Mesendoderm (in vitro differentiated cells): ENCODE measurements at regions not wholly inside any gene's neighbourhood (a gene's known extent, or its start where the extent isn't known, plus 50 kb on each side); places are given as distances from the start of the nearest gene placed in this dataset.

Source experiments
- DNase-seq: peaks from one replicate; pipeline ENCODE4 v3.0.0; 2013
- H2AK5ac ChIP-seq: 2 replicates; pipeline ENCODE4 v1.6.1; 2013; ENCODE audit warnings: low read length, inconsistent platforms
- H2BK120ac ChIP-seq: 2 replicates; pipeline ENCODE4 v1.6.1; 2013; ENCODE audit warnings: low read depth, mild to moderate bottlenecking, low read length, moderate library complexity, mixed read lengths
- H2BK15ac ChIP-seq: replicated peaks from 2 replicates; pipeline ENCODE4 v1.6.1; 2013; ENCODE audit warnings: low read depth, mild to moderate bottlenecking, moderate library complexity
- H2BK5ac ChIP-seq: 2 replicates; pipeline ENCODE4 v1.6.1; 2013; ENCODE audit warnings: low read length, inconsistent platforms
- H3K18ac ChIP-seq: 2 replicates; pipeline ENCODE4 v1.6.1; 2013; ENCODE audit warnings: mild to moderate bottlenecking, low read length, mixed read lengths
- H3K23ac ChIP-seq: one replicate; pipeline ENCODE4 v1.6.1; 2013; ENCODE audit warnings: low read length
- H3K27ac ChIP-seq: 2 replicates; pipeline ENCODE4 v1.5.1; 2013; ENCODE audit warnings: low read depth, mild to moderate bottlenecking, inconsistent platforms, low read length, moderate library complexity
- H3K27me3 ChIP-seq: 2 replicates; pipeline ENCODE4 v1.6.1; 2013; ENCODE audit warnings: low read length, control low read depth, mild to moderate bottlenecking, inconsistent platforms; ENCODE audit not compliant: insufficient read depth, poor library complexity
- H3K36me3 ChIP-seq: 2 replicates; pipeline ENCODE4 v1.6.1; 2013; ENCODE audit warnings: low read length, inconsistent platforms; ENCODE audit not compliant: control insufficient read depth, insufficient read depth
- H3K4ac ChIP-seq: one replicate; pipeline ENCODE4 v1.6.1; 2013; ENCODE audit warnings: low read depth, mild to moderate bottlenecking, low read length, moderate library complexity
- H3K4me1 ChIP-seq: 2 replicates; pipeline ENCODE4 v1.6.1; 2013; ENCODE audit warnings: low read depth, low read length, inconsistent platforms; ENCODE audit not compliant: control insufficient read depth
- H3K4me2 ChIP-seq: 2 replicates; pipeline ENCODE4 v1.6.1; 2013; ENCODE audit warnings: low read length
- H3K4me3 ChIP-seq: 2 replicates; pipeline ENCODE4 v1.5.1; 2013; ENCODE audit warnings: mild to moderate bottlenecking, low read length
- H3K56ac ChIP-seq: one replicate; pipeline ENCODE4 v1.6.1; 2013; ENCODE audit warnings: low read length
- H3K79me1 ChIP-seq: 2 replicates; pipeline ENCODE4 v1.6.1; 2013; ENCODE audit warnings: low read length, inconsistent platforms
- H3K79me2 ChIP-seq: 2 replicates; pipeline ENCODE4 v1.6.1; 2013; ENCODE audit warnings: mild to moderate bottlenecking, low read length; ENCODE audit not compliant: control insufficient read depth, insufficient read depth
- H3K9ac ChIP-seq: 2 replicates; pipeline ENCODE4 v1.6.1; 2013; ENCODE audit warnings: low read length, inconsistent platforms
- H4K5ac ChIP-seq: one replicate; pipeline ENCODE4 v1.6.1; 2013; ENCODE audit warnings: low read length
- H4K8ac ChIP-seq: one replicate; pipeline ENCODE4 v1.6.1; 2013; ENCODE audit warnings: low read depth, mild to moderate bottlenecking, control low read depth, low read length, moderate library complexity
- WGBS: extraction: QIAGEN DNeasy Blood & Tissue Kit; methylation state at CpG from one replicate; pipeline ENCODE4 v1.1.7; 2013; ENCODE audit warnings: low lambda C conversion rate, missing lambda C conversion rate; ENCODE audit not compliant: insufficient coverage; ENCODE audit errors: extremely low coverage; 5-methylcytosine and 5-hydroxymethylcytosine counted together

- Histone ChIP-seq H3K4me2 (no peak overlapping the region), H3K9ac (no peak overlapping the region), H3K23ac (no peak overlapping the region), H3K79me1 (no peaks in the 10 kb centered on the region), H3K4me1 (peaks cover 3% of the 10 kb centered on the region), H3K36me3 (no peaks in the 10 kb centered on the region), H2BK120ac (no peak overlapping the region), H4K5ac (no peak overlapping the region), H3K4ac (no peak overlapping the region), H3K4me3 (no peak overlapping the region), H3K56ac (no peak overlapping the region), H4K8ac (no peak overlapping the region), H2BK15ac (no peak overlapping the region), H3K18ac (no peak overlapping the region), H3K27me3 (no peaks in the 10 kb centered on the region), H2BK5ac (no peak overlapping the region), H3K79me2 (no peaks in the 10 kb centered on the region), H2AK5ac (no peak overlapping the region), H3K27ac (no peak overlapping the region)
- no peak for DNase-seq
- WGBS = no CpG with 5 or more reads among the region's 11 CpGs
Observed at GRCh38 chr17:79534111-79534510, 76.7 kb downstream of the RBFOX3 start.

DNA sequence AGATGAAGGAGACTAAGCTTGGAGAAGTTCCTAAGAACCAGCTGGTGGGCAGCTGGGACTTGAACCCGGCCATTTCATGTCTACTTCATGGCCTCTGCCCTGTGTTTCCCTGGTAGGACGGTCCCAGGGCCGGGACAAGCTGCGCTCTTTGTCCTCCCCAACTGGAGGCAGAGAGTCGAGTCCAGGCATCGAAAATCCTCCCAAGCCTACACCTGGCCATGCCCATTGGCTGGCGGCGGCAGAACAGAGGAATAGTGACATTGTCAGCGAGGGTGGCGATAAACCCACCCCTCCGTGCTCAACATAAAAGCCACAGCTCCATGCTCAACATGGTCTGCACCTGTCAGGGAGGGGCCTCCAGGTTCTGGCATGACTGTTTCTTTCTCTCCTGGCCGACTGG, 77.7 kb downstream of the RBFOX3 start:
- no CpG with 5 or more reads among the region's 12 CpGs for WGBS
- no peak overlapping the region for H2AK5ac ChIP-seq
- no peak overlapping the region for H3K9ac ChIP-seq
- no peak overlapping the region for H3K23ac ChIP-seq
- no peak overlapping the region for H3K4ac ChIP-seq
- peaks cover 6% of the 10 kb centered on the region for H3K4me1 ChIP-seq
- H3K27ac ChIP-seq = no peak overlapping the region
- H3K27me3 ChIP-seq = no peaks in the 10 kb centered on the region
- no peaks in the 10 kb centered on the region for H3K36me3 ChIP-seq
- H4K8ac ChIP-seq = no peak overlapping the region
- H3K79me2 ChIP-seq = no peaks in the 10 kb centered on the region
- no peak overlapping the region for H4K5ac ChIP-seq
- H2BK15ac ChIP-seq = no peak overlapping the region
- no peak for DNase-seq
- H2BK120ac ChIP-seq = no peak overlapping the region
- H2BK5ac ChIP-seq = no peak overlapping the region
- H3K56ac ChIP-seq = no peak overlapping the region
- H3K4me3 ChIP-seq = no peak overlapping the region
- no peaks in the 10 kb centered on the region for H3K79me1 ChIP-seq
- no peak overlapping the region for H3K4me2 ChIP-seq
- no peak overlapping the region for H3K18ac ChIP-seq

DNA sequence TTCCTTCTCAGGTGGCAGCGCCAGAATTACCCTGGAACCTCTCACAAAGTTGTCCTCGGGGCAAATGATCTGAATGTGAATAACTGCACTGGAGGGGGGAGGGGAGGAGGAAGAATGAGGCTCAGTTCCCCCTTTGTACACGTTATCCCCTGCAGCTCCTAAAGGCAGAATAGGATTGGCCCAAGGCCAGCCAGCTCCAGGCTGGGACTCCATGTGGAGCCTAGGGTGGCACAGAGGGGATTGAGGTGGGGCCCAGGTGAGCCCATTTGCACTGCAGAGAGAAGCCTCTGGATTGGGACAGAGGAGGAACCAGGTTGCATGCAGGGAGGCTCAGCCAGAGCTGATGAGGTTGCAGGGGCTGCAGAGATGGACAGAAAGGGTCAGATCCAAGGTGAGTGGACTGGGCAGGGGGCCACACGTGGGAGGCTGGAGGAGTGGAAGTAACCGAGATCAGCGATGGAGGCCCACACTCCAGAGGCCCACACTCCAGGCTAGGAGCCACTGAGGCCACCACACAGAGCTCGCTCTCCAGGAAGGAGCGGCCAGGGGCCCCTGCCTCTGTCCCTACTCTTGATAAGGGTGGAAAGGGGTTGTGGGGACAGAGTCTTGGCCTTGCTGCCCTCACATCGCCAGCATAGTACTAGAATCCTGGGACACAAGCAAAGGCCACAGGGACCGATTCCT, 78.6 kb downstream of the RBFOX3 start:
- no CpG with 5 or more reads among the region's 10 CpGs for WGBS
- Histone ChIP-seq H3K4me1 (peaks cover 6% of the 10 kb centered on the region), H2BK120ac (no peak overlapping the region), H3K56ac (no peak overlapping the region), H3K79me1 (no peaks in the 10 kb centered on the region), H2BK15ac (no peak overlapping the region), H3K4ac (no peak overlapping the region), H4K5ac (no peak overlapping the region), H2AK5ac (no peak overlapping the region), H3K23ac (no peak overlapping the region), H3K27me3 (no peaks in the 10 kb centered on the region), H3K79me2 (no peaks in the 10 kb centered on the region), H4K8ac (no peak overlapping the region), H3K4me3 (no peak overlapping the region), H3K27ac (no peak overlapping the region), H3K36me3 (no peaks in the 10 kb centered on the region), H2BK5ac (no peak overlapping the region), H3K9ac (no peak overlapping the region), H3K4me2 (no peak overlapping the region), H3K18ac (no peak overlapping the region)
- DNase-seq = no peak

DNA sequence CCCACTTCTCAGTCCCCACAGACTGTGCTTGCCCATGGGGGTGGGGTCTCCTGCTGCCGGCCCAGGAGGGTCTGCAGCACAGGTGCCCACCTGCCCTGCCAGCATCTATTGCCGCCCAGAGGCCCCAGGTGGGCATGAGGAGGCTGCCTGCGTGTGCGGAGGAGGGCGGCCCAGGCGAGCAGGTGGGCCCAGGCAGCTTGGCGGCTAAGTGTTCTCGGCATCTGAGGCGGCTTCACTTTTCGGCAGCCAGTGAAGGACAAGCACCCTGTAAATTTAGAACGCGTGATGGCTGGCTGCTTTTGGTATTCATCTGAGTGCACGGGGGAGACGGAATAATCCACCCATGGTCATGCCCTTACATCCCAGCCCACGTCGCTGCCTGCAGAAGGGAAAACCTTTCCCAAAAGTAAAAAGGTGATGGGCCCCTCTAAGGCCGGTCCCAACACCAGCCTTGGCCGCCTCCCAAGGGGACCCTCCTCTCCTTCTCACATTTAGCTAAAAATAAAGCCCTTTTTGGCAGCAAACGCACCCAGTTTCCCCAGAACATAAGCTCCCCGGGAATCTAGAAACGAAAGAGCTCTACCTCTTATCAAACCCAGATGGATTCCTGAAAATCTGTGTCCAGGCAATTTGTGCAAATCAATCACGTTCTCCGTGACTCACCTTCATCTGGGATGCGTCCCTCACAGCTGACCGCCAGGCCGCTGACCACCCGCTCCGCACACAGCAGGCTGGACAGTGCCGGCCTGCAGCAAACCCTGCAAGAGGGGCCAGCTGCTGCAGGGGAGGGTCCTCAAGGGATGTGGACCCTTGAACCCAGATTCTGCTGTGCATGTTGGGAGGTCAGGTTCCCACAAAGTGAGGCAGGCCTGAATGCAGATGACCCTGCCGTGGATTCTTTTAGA, 79.4 kb downstream of the RBFOX3 start:
- H3K18ac ChIP-seq = no peak overlapping the region
- DNase-seq = no peak
- no peak overlapping the region for H3K9ac ChIP-seq
- H2BK5ac ChIP-seq = no peak overlapping the region
- no peaks in the 10 kb centered on the region for H3K79me2 ChIP-seq
- H2BK15ac ChIP-seq = no peak overlapping the region
- H3K4me1 ChIP-seq = peaks cover 6% of the 10 kb centered on the region
- no CpG with 5 or more reads among the region's 30 CpGs for WGBS
- H3K56ac ChIP-seq = no peak overlapping the region
- no peak overlapping the region for H3K4me3 ChIP-seq
- H3K23ac ChIP-seq = no peak overlapping the region
- no peak overlapping the region for H3K4ac ChIP-seq
- H3K4me2 ChIP-seq = no peak overlapping the region
- no peaks in the 10 kb centered on the region for H3K79me1 ChIP-seq
- H3K27ac ChIP-seq = no peak overlapping the region
- H4K8ac ChIP-seq = no peak overlapping the region
- no peaks in the 10 kb centered on the region for H3K36me3 ChIP-seq
- no peak overlapping the region for H4K5ac ChIP-seq
- H3K27me3 ChIP-seq = no peaks in the 10 kb centered on the region
- no peak overlapping the region for H2BK120ac ChIP-seq
- no peak overlapping the region for H2AK5ac ChIP-seq

DNA sequence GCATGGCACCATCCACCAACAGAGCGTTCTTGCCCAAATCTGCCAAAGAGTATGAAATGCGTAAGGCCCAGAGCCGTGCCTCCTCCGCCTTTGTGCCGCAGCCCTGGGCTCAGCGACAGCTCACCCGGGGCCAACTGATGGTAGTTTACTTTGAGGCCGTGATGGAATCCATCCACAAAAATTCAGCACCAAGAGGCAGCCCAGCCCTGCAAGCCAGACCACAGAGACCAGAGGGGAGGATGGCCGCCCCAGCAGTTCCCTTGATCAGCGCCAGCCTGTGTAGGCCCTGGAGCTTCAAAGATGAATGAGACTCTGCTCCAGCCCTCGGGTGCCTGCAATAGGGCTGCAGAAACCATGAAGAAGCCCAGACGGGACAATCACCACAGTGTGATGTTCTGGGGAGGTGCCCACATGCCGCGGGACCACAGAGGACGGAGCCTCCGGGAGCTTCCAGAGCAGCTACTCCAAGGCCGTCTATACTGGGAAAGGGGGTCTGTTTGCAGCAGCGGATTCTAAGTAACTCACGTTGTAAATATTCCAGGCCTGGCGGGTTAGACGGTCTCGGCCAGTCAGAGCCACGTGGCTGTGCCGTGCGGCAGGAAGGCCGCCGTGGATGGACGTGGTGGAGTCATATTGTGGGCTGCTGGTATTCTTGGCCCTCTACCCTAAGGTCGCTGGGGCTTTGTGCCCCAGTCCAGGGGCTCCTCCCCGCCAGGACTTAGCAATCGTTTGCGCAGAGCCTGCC, 80.3 kb downstream of the RBFOX3 start:
- no peak overlapping the region for H2AK5ac ChIP-seq
- WGBS = no CpG with 5 or more reads among the region's 32 CpGs
- no peak overlapping the region for H4K5ac ChIP-seq
- no peaks in the 10 kb centered on the region for H3K79me2 ChIP-seq
- H3K27ac ChIP-seq = no peak overlapping the region
- H3K56ac ChIP-seq = no peak overlapping the region
- H3K4me1 ChIP-seq = peaks cover 6% of the 10 kb centered on the region
- no peak overlapping the region for H3K4me2 ChIP-seq
- H3K4ac ChIP-seq = no peak overlapping the region
- H3K79me1 ChIP-seq = no peaks in the 10 kb centered on the region
- no peak overlapping the region for H3K23ac ChIP-seq
- H4K8ac ChIP-seq = no peak overlapping the region
- no peaks in the 10 kb centered on the region for H3K36me3 ChIP-seq
- no peak overlapping the region for H2BK5ac ChIP-seq
- no peak overlapping the region for H3K9ac ChIP-seq
- H3K4me3 ChIP-seq = no peak overlapping the region
- no peak overlapping the region for H3K18ac ChIP-seq
- no peak overlapping the region for H2BK120ac ChIP-seq
- no peaks in the 10 kb centered on the region for H3K27me3 ChIP-seq
- H2BK15ac ChIP-seq = no peak overlapping the region
- DNase-seq = no peak
